Stimulated activated CD8-positive, alpha-beta memory T cell treated with anti-CD3 and anti-CD28 coated beads, Interleukin-12 subunit alpha, Interleukin-12 subunit beta, amount 100 ng/mL, for 1 hour (primary cell): ENCODE measurements at regions not wholly inside any gene's neighbourhood (a gene's known extent, or its start where the extent isn't known, plus 50 kb on each side); places are given as distances from the start of the nearest gene placed in this dataset.

Source experiments
- DNase-seq: peaks from one replicate; pipeline ENCODE4 v3.0.0-alpha.2; 2020; ENCODE audit warnings: low read depth

- no peak for DNase-seq
Measured at GRCh38 chr2:18378020-18378653, 182.3 kb downstream of the RDH14 start.

- DNase-seq = no peak
Measured at GRCh38 chr2:18376936-18377335, 183.5 kb downstream of the RDH14 start.

DNA sequence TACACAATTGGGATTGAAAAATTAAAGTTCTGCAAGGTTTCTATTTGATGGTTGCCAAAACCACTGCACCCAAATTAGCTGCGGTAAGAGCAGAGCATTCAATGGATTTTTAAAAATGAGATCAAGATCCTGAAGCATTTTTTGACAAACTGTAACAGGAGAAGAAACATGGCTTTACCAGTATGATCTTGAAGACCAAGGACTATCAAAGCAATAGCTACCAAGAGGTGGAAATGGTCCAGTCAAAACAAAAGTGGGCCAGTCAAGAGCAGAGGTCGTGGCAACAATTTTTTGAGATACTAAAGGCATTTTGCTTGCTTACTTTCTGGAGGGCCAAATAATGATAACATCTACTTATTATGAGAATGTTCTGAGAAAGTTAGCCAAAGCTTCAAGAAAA lies 186.8 kb downstream of the RDH14 start:
- DNase-seq = no peak

DNA sequence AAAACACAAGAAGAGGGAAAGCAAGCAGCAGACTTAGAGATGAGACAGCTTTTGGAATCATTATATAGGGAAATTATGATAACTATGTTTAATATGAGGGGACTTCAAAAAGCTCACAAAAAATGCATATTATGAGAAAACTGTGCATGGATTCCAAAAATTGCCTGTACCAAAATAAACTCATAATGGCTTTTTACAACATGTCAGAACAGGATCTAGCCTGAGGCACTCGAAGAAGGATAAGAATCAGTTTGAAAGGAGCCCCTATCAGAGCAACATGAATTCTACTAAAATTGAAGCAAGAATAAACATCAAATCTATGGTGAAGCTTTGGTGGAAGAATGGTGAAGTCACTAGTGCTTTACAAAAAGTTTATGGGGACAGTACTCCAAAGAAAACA lies 187.4 kb downstream of the RDH14 start:
- no peak for DNase-seq

DNA sequence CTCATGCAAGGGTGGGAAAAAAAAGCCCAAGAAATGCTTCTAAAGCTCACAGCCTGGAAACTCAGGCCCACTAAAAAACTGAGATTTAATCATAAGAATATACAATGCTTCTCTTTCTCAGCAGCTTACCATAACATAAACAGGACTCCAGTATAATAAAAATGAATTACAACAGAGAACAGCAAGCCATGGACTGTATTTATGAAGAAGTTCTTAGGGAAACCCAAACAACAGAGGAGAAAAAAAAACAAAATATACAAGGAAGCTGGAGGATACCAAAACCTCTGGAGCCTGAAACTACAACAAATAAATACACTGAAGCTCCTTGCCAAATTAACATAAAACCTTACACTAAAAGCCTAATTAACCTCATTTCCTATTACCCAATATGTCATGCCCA lies 187.8 kb downstream of the RDH14 start:
- DNase-seq = no peak

GRCh38 chr2:18369760-18370159 lies 190.7 kb downstream of the RDH14 start:
- no peak for DNase-seq

DNA sequence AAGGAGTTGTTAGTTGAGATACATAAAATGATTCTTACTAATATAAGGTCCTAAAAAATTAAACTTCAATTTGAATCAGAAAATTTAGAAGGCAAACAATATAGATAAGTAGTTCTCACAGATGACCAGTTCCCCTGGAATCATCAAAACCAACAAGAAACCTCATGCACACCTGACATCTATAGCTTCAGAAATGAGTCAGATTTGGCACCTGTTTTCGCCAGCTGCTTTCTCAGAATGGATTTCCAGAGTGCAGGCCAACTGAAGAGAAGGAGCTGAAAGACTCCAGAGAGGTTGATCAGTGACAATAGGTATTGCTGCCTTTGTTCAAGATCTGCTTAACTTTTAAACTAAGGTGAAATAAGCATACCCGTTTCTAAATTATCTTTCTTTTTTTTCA lies 192.4 kb downstream of the RDH14 start:
- DNase-seq = no peak

DNA sequence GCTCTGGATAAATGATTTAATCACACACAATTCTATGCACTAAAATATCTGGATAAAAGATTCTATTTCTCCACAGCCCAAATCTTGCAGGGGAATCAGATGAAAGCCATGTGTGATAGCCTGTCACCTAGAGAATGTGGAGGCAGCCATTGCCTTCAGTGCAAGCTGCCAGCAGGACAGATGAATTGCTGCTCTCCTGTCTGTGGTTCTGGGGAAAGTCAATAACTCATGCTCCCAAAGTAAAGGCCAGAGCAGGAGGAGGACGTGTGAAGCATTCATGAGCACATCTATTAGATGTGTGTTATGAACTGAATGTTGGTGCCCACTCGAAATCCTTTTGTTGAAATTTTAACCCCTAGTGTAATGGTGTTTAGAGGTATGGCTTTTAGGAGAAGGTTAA lies 195.1 kb downstream of the RDH14 start:
- DNase-seq = no peak

DNA sequence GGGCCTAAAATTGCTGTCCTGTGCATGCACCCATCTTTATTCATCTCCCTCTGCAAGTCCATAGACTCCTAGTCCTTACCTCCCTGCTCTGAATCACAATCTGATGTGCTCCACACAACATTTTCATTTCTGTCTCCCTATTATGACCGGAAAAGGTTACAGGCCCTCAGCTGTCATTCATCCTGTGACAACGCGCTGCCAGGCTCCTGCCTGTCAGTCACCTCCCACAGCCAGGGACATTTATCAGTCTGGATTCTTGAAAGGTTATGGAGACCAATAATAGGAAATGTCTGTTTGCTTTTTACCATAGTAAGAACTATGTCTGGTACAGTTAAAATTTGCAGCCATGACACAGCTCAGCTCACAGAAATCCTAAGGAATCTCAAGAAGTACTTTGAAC lies 197.1 kb downstream of the RDH14 start:
- no peak for DNase-seq

DNA sequence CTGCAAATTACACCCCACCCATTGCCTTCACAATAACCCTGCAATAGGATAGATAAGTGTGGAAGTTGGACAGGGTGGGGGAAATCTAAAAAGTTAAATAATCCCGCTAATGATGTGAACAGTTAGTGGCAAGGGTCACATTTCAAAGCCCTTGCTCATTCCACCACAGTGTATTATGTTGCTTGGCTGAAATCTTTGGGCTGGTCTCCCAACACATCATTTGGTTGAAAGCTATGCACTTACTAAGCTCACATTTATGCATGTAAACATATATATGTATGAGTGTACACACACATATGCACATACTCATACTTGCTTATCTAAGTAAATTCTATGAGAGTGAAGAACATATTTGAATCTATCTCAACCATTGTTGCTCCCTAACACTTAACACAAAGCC lies 197.8 kb downstream of the RDH14 start:
- DNase-seq = no peak

DNA sequence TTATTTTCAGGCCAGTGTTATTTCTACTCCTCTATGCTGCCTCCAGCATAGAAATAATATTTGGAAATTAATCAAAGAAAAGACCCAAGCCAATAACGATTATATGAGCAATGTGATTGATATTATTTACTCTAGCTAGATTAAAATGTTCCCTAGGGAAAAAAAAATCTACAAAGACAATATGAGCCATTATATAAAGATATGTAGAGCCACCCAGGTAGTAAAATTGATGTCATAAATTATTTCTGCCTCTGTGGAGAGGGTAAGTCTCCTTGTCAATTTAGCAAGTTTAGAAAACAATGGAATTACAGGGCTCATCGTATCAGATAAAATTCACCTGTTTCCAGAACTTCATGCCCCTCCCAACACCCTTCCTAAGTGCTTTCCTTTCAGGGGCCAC lies 202.9 kb downstream of the RDH14 start:
- DNase-seq = no peak

DNA sequence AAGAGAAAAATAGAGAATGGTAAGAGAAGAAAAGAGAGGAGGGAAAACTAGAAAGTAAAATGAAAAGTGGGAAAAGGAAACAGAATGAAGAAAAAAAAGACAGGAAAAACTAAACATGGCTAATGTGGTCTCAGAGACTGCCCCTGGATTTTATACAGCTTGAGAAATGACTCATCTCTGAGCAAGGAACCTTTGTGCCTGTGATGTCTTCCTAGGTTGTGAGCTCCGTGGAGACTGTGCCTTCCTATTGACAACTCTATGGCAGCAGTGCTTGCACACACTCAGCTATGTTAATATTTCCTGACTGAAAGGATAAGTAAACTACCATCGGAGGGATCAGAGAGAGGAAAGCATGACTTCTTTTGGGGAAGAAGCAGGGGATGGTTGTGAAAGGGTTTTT lies 203.8 kb downstream of the RDH14 start:
- DNase-seq = no peak

DNA sequence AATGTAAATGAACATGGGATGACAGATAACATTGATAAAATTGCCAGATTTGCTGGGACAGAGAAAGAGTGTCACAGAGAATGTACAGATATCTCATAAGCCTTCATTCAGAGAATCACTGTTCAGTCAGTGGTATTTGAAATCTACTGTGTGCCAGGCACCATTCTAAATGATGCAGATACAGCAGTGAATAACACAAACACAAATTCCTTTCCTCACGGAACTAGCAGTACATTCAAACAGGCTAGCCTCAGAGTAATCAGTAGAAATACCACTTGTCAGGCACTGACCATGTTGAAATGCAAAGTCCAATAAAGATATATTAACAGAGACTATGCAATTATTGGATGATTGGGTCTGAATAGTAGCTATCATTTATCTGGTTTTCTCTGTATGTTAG lies 211.0 kb downstream of the RDH14 start:
- no peak for DNase-seq

- DNase-seq = no peak
Measured at GRCh38 chr2:18346874-18347273, 213.6 kb downstream of the RDH14 start.

GRCh38 chr2:18346344-18346743 lies 214.1 kb downstream of the RDH14 start:
- DNase-seq = no peak

- DNase-seq = no peak
Measured at GRCh38 chr2:18345848-18346247, 214.6 kb downstream of the RDH14 start.

DNA sequence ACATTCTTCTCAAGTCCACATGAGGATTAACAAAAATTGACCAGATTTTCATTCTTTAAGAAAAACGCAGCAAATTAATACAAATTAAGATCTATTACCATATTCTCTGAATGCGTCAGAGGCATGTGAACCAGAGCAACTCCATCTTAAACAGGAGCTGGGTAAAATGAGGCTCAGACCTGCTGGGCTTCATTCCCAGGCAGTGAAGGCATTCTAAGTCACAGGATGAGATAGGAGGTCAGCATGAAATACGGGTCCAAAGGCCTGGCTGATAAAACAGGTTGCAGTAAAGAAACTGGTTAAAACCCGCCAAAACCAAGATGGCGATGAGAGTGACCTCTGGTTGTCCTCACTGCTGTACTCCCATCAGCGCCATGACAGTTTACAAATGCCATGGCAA lies 217.6 kb downstream of the RDH14 start:
- DNase-seq = no peak

DNA sequence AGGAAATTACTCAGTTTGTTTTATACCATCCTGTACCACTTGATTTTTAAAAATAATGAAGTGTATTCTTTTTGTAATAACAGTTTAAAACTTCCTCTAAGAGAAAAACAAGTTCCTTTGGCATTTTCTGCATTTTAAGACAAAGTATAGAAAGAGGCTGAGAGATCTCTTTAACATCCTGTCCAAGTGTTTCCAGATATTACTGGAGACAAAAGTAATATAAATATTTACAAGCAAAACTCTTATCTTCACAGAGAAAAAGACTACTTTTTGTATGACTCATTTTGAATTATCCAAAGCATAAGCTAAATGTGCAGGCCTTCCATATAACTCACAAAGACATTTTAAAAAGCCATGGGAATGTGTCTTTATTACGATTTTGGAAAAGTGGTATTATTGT lies 221.1 kb downstream of the RDH14 start:
- DNase-seq = no peak

- DNase-seq = no peak
Measured at GRCh38 chr2:18336975-18337374, 223.5 kb downstream of the RDH14 start.

DNA sequence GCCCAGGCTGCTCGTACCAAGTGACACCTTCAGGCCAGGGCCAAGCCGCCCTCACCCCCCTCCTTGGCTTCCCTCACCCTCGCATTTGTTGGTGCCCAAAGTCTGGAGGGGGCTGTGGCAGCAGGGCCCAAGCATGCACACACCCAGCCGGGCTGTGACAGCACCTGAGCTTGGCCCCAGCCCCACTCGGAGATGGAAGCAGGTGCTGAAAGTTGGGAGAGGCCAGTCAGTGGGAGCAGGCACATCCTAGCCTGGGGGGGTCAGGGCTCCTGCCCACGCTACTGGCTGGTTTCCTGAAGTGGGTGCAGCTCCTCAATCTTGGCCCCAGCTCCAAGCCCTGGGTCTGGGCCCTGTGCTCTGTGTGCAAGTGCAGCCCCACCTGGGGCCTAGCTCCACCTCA lies 228.0 kb downstream of the RDH14 start:
- DNase-seq = no peak

- DNase-seq = no peak
Measured at GRCh38 chr2:18325118-18325517, 235.3 kb downstream of the RDH14 start.

GRCh38 chr2:18319987-18320386 lies 240.5 kb downstream of the RDH14 start:
- no peak for DNase-seq

DNA sequence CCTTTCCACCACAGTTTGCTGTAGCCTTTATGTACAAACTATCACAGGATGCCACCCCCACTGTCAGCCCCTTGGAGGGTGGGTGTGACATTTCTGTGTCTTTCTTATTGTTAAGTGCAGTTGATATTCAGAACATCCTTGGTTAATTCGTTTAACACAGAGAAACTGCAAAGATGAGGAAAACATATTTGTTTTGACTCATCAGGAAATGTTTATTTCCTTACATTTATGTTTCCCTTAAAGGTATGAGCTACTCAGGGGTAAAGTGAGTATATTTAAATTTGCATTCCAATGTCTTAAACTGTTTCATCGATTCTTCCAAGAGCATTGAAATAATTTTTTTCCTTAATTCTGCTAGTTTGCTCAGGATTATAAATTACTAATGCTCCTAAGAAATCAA lies 243.4 kb downstream of the RDH14 start:
- DNase-seq = no peak

DNA sequence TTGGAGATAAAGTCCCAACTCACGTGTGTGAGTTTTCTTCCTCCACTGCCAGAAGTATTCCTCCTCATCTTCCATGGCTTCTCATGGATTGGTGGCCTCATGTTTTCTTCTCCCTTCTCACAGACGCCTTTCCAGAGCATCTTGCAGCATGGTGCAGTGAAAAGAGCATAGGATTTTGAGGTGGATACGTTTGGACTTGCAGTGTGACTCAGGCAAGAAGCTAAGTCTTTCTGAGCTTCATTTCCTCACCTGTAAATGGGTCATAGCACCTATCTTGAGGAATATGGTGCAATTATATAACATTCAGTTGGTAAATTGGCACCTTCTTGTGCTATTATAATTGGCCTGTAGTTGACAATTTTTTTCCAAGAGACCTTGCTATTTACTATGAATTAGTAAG lies 247.6 kb downstream of the RDH14 start:
- DNase-seq = no peak
